Ascending aorta (tissue), 2 donors: ENCODE measurements at regions not wholly inside any gene's neighbourhood (a gene's known extent, or its start where the extent isn't known, plus 50 kb on each side); places are given as distances from the start of the nearest gene placed in this dataset.

ENCODE experiments used
- DNase-seq, 2 donors: peaks; one replicate each; pipeline ENCODE4 v3.0.0-alpha.2; 2019; ENCODE audit warnings: low spot score in 2 of 2
- H3K27ac ChIP-seq, 2 donors: fragments of 200-600 bp; sonication (generic); one replicate each; pipeline ENCODE4 v1.5.1; 2016 to 2017; ENCODE audit warnings: mild to moderate bottlenecking in 1 of 2
- H3K27me3 ChIP-seq: fragments of 200-600 bp; sonication (generic); one replicate; pipeline ENCODE4 v1.5.1; 2017
- H3K36me3 ChIP-seq, 2 donors: fragments of 200-600 bp; sonication (generic); one replicate each; pipeline ENCODE4 v1.5.1; 2016
- H3K4me1 ChIP-seq, 2 donors: fragments of 200-600 bp; sonication (generic); one replicate each; pipeline ENCODE4 v1.5.1; 2016 to 2017; ENCODE audit warnings: mild to moderate bottlenecking in 1 of 2
- H3K4me3 ChIP-seq, 2 donors: fragments of 200-600 bp; sonication (generic); one replicate each; pipeline ENCODE4 v1.5.1; 2016 to 2017; ENCODE audit warnings: mild to moderate bottlenecking in 1 of 2
- H3K9me3 ChIP-seq, 2 donors: fragments of 200-600 bp; sonication (generic); one replicate each; pipeline ENCODE4 v1.5.1; 2016
- CTCF ChIP-seq, 3 experiments: fragments of 200-600 bp in 2 of 3; fragments of 450-650 bp in 1 of 3; sonication (generic) in 2 of 3; IDR thresholded peaks; one replicate each; pipeline ENCODE4 v1.5.1; 2016 to 2019; ENCODE audit warnings: antibody characterized with exemption in 3 of 3, mild to moderate bottlenecking in 1 of 3, moderate library complexity in 1 of 3
- intact Hi-C: fragments of 100-400 bp; cut with DNase I; formaldehyde crosslinking; loops from one replicate; pipeline ENCODE4 v1.15.1; 2023

DNA sequence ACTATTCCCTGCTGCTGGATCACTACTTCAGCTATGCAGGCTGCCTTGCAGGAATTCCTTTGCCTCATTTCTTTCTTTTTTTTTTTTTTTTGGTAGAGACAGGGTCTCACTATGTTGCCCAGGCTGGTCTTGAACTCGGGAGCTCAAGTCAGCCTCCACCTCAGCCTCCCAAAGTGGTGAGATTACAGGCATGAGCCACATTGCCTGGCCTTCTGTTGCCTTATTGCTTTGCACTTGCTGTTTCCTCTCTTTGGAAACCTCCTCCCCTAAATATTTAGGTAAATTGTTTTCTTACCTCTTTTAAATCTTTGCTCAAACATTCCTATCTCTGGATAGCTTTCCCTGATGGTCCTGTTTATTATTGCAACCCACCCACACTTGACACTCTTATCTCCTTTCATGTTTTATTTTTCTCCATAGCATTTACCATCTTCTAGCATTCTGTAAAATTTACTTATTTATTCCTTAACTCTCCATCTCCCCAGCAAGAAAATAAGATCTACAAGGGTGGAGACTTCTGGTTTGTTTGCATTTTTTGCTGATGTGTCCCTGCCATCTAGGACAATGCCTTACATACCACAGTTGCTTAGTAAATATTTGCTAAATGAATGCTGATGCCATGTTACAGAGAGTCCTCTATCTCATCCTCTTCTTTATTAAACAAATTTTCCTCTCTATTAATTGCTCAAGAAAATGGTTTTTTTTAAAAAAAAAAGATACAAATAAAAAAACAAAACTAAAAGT is 134.8 kb downstream of the P2RY1 start:
- no peaks in the 10 kb centered on the region for H3K4me1 ChIP-seq
- no peak for DNase-seq
- no peak overlapping the region for H3K27ac ChIP-seq
- no peak for TF ChIP-seq CTCF (IDR thresholded peaks at IDR 0.05)
- H3K27me3 ChIP-seq: no peaks in the 10 kb centered on the region
- no peaks in the 10 kb centered on the region for H3K36me3 ChIP-seq
- intact Hi-C loops: no loop called here
- H3K9me3 ChIP-seq: no peaks in the 10 kb centered on the region
- H3K4me3 ChIP-seq: no peak overlapping the region

DNA sequence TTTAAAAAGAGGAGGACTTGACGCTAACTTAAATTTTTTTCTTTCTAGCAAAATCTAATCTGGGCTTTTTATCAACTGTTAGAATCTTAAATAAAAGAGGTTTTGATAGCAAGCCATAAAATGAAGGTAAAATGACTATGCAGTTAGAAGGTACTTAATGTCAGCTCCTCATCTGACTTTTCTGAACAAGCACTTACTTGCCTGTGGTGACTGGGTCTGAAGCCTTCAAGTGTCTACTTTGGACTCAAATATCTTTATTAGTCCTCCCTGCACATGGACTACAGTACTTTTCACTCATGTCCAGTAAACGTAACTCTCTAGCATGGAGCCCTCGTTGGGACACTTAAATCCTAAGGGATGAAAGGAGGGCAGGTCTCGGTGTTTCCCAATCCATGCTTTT is 135.9 kb downstream of the P2RY1 start:
- no peak overlapping the region for H3K4me3 ChIP-seq
- no peak overlapping the region for H3K27ac ChIP-seq
- intact Hi-C loops: no loop called here
- TF ChIP-seq CTCF (IDR thresholded peaks at IDR 0.05): no peak
- H3K9me3 ChIP-seq: no peaks in the 10 kb centered on the region
- DNase-seq: no peak
- no peaks in the 10 kb centered on the region for H3K36me3 ChIP-seq
- no peaks in the 10 kb centered on the region for H3K27me3 ChIP-seq
- H3K4me1 ChIP-seq: no peaks in the 10 kb centered on the region

DNA sequence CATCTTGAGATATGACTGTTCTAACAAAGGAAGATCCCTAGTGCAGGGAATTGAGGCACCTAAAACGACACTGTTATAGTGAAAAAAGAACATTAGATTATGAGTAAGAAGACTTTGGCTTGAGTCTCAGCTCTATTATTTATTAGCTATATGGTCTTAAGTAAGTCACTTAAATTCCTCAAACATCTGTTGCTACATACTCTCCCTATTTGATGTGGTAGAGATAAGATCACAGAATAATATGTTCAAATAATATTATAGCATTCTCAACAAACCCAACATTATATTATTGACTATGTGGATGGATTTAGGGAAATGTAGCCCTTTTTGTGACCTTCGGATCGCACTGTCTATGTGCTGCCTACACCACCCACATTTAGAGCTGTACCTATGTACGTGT is 136.9 kb downstream of the P2RY1 start:
- no peak for TF ChIP-seq CTCF (IDR thresholded peaks at IDR 0.05)
- no peaks in the 10 kb centered on the region for H3K36me3 ChIP-seq
- no peaks in the 10 kb centered on the region for H3K4me1 ChIP-seq
- H3K27me3 ChIP-seq: no peaks in the 10 kb centered on the region
- no peak for DNase-seq
- no peak overlapping the region for H3K4me3 ChIP-seq
- no peaks in the 10 kb centered on the region for H3K9me3 ChIP-seq
- H3K27ac ChIP-seq: no peak overlapping the region
- intact Hi-C loops: no loop called here

- TF ChIP-seq CTCF (IDR thresholded peaks at IDR 0.05): no peak
- H3K4me3 ChIP-seq: no peak overlapping the region
- H3K9me3 ChIP-seq: no peaks in the 10 kb centered on the region
- no peaks in the 10 kb centered on the region for H3K4me1 ChIP-seq
- DNase-seq: no peak
- H3K36me3 ChIP-seq: no peaks in the 10 kb centered on the region
- H3K27ac ChIP-seq: no peak overlapping the region
- no peaks in the 10 kb centered on the region for H3K27me3 ChIP-seq
- intact Hi-C loops: no loop called here
Observed at GRCh38 chr3:152973575-152973974, 138.6 kb downstream of the P2RY1 start.

DNA sequence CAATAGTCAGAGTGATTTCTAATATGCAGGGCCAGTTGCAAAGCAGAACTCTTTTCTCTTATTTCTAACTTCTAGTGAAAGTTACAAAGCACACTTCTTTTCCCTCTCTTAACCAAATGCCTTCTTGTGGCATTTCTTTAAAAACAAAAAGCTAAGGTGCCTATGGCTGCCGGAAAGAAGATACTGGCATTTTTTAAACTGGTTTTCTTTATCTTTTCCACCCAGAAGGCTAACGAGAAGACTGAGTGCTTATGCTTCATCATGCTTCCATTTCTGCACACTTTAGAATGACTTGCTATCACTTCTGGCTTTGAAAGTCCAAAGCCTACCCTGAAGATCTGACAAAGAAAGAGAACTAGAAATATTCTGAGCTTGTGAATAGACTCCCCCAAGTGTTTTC is 141.3 kb downstream of the P2RY1 start:
- H3K27ac ChIP-seq: no peak overlapping the region
- H3K36me3 ChIP-seq: no peaks in the 10 kb centered on the region
- intact Hi-C loops: no loop called here
- no peak overlapping the region for H3K4me3 ChIP-seq
- no peak for TF ChIP-seq CTCF (IDR thresholded peaks at IDR 0.05)
- no peaks in the 10 kb centered on the region for H3K9me3 ChIP-seq
- H3K27me3 ChIP-seq: no peaks in the 10 kb centered on the region
- no peaks in the 10 kb centered on the region for H3K4me1 ChIP-seq
- no peak for DNase-seq

GRCh38 chr3:152977366-152977765 is 142.4 kb downstream of the P2RY1 start:
- TF ChIP-seq CTCF (IDR thresholded peaks at IDR 0.05): no peak
- Histone ChIP-seq H3K9me3 (no peaks in the 10 kb centered on the region), H3K4me1 (no peaks in the 10 kb centered on the region), H3K27ac (no peak overlapping the region), H3K4me3 (no peak overlapping the region), H3K36me3 (no peaks in the 10 kb centered on the region), H3K27me3 (no peaks in the 10 kb centered on the region)
- intact Hi-C loops: no loop called here
- DNase-seq: no peak
